A549 (cell line): ENCODE measurements at regions not wholly inside any gene's neighbourhood (a gene's known extent, or its start where the extent isn't known, plus 50 kb on each side); places are given as distances from the start of the nearest gene placed in this dataset.

Experiments used
- BCL3 ChIP-seq: fragments of >200 bp; sonication (Bioruptor Twin); formaldehyde crosslinking; IDR thresholded peaks from 3 replicates; pipeline ENCODE4 v1.6.1; 2016
- CTCF ChIP-seq: fragments of >200 bp; sonication (Bioruptor Twin); formaldehyde crosslinking; IDR thresholded peaks from 3 replicates; pipeline ENCODE4 v1.5.1; 2016
- MAX ChIP-seq: IDR thresholded peaks from 2 replicates; pipeline ENCODE4 v1.6.1; 2012
- RFX5 ChIP-seq: fragments of 450-650 bp; IDR thresholded peaks from 2 replicates; pipeline ENCODE4 v1.7.1; 2014; ENCODE audit warnings: antibody characterized with exemption, mild to moderate bottlenecking, moderate library complexity
- TP53 ChIP-seq: fragments of 250-450 bp; sonication (Bioruptor Pico); IDR thresholded peaks from 2 replicates; pipeline ENCODE4 v1.5.0; 2021; ENCODE audit warnings: mild to moderate bottlenecking, moderate library complexity

GRCh38 chr10:4064489-4064888, 279.5 kb upstream of the KLF6 start:
- TF ChIP-seq RFX5 (no peak), CTCF (no peak), BCL3 (no peak), MAX (no peak), TP53 (CRISPR knock-in tag) (no peak)
